GM06990 (cell line): ENCODE measurements at regions not wholly inside any gene's neighbourhood (a gene's known extent, or its start where the extent isn't known, plus 50 kb on each side); places are given as distances from the start of the nearest gene placed in this dataset.

Source experiments
- DNase-seq: peaks from one replicate; pipeline ENCODE4 v3.0.0-alpha.2; 2011; ENCODE audit not compliant: insufficient read length; ENCODE audit errors: extremely low read depth
- H3K27me3 ChIP-seq: replicated peaks from 2 replicates; pipeline ENCODE4 v1.6.0; 2011; ENCODE audit warnings: low read length; ENCODE audit not compliant: control insufficient read depth, insufficient read depth
- H3K36me3 ChIP-seq: 2 replicates; pipeline ENCODE4 v1.5.1; 2011; ENCODE audit warnings: low read length; ENCODE audit not compliant: control insufficient read depth, insufficient read depth
- H3K4me3 ChIP-seq: replicated peaks from 2 replicates; pipeline ENCODE4 v1.5.1; 2011; ENCODE audit warnings: low read depth, mild to moderate bottlenecking, control low read depth, low read length
- TF ChIP-seq, protein P1 (sequence below): IDR thresholded peaks from 2 replicates; pipeline ENCODE4 v1.5.1; 2011; ENCODE audit warnings: low read length, control low read depth, mild to moderate bottlenecking, inconsistent platforms; ENCODE audit not compliant: insufficient read depth, poor library complexity, severe bottlenecking

DNA sequence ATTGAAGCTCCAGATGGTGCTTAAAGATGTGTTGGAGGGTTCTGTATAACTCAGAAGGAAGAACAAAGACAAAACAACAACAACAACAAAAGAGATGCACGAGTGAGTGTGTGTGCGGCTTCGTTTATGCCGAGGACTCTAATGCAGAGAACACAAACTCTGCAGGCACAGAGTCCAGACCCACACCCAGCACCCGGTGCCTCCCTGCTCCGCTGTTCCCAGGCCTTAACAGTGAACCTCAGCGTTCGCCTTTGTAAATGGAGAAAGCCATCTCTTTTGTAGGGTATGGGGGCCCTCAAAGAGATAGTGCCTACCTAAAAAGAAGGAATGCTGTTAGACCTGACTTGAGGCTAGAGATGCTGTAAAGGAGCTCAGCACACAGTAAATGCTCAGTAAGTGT lies 243.3 kb downstream of the ERMARD start:
- Histone ChIP-seq H3K36me3 (no peaks in the 10 kb centered on the region), H3K27me3 (no peaks in the 10 kb centered on the region), H3K4me3 (no peak overlapping the region)
- no peak for DNase-seq
- TF ChIP-seq, protein P1, sequence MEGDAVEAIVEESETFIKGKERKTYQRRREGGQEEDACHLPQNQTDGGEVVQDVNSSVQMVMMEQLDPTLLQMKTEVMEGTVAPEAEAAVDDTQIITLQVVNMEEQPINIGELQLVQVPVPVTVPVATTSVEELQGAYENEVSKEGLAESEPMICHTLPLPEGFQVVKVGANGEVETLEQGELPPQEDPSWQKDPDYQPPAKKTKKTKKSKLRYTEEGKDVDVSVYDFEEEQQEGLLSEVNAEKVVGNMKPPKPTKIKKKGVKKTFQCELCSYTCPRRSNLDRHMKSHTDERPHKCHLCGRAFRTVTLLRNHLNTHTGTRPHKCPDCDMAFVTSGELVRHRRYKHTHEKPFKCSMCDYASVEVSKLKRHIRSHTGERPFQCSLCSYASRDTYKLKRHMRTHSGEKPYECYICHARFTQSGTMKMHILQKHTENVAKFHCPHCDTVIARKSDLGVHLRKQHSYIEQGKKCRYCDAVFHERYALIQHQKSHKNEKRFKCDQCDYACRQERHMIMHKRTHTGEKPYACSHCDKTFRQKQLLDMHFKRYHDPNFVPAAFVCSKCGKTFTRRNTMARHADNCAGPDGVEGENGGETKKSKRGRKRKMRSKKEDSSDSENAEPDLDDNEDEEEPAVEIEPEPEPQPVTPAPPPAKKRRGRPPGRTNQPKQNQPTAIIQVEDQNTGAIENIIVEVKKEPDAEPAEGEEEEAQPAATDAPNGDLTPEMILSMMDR = no peak

DNA sequence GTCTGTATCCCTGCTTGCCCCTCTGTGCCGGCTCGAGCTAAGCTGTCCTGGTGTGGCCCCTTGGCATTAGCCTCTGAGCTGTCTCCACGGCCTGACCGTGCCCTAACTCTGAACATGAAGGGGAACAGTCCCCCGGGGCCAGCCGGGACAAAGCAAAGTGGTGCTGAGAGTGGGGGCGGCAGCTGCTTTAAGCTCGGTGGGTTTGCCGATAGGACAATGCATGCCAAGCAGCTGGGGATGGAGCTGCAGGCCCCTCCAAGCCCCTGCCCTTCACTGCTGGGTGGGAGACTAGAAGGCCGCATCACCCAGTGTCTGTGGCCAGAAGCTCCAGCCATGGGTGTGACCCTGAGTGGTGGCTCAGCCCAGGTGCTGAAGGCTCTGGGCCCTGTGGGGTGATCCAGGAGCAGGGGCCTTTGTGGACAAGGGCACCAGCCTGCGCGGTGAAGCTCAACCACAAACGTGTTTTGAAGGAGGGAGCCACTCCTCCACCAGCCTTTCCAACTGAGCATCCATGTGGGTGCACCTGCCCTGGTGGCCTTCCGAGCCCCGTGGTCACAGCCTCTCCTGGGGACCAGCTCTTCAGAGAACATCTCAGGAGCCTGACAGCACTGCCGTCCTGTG lies 242.5 kb downstream of the ERMARD start:
- Histone ChIP-seq H3K36me3 (no peaks in the 10 kb centered on the region), H3K4me3 (no peak overlapping the region), H3K27me3 (no peaks in the 10 kb centered on the region)
- DNase-seq = no peak
- TF ChIP-seq, protein P1 = no peak

DNA sequence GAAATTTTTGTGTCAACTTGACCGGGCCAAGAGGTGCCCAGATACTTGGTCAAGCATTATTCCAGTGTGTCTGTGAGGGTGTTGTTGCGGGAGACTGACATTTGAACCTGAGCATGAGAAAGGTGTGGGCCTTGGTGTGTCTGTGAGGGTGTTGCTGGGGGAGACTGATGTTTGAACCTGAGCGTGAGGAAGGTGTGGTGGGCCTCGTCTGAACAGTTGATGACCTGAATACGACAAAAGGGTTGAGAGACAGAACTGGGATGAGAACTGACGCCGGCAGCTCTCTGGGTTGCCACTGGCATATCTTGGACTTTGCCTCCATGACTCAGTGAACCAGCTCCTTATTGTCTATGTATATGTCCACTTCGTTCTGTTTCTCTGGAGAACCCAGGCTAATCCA lies 240.5 kb downstream of the ERMARD start:
- H3K36me3 ChIP-seq = no peaks in the 10 kb centered on the region

DNA sequence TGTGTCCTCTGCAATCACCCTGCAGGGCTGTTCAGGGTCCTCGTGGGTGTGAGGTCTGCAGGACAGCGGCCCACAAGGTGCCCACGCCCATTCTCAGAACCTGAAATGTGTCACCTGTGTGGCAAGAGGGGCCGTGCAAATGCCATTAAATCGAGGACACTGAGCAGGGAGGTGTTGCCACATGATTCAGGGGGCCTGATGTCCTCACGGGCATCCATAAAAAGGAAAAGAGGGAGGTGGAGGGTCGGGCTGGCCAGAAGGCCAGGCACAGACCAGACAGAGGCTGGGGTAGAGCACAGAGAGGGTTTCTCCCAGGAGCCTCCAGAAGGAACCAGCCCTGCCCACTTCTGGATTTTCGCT lies 239.6 kb downstream of the ERMARD start:
- Histone ChIP-seq H3K4me3 (no peak overlapping the region), H3K36me3 (no peaks in the 10 kb centered on the region), H3K27me3 (no peaks in the 10 kb centered on the region)
- TF ChIP-seq, protein P1 = no peak
- DNase-seq = no peak

More for the DNA sequence above, 240.5 kb downstream of the ERMARD start:
- TF ChIP-seq, protein P1 = no peak
- H3K27me3 ChIP-seq = no peaks in the 10 kb centered on the region
- DNase-seq = no peak
- H3K4me3 ChIP-seq = no peak overlapping the region

DNA sequence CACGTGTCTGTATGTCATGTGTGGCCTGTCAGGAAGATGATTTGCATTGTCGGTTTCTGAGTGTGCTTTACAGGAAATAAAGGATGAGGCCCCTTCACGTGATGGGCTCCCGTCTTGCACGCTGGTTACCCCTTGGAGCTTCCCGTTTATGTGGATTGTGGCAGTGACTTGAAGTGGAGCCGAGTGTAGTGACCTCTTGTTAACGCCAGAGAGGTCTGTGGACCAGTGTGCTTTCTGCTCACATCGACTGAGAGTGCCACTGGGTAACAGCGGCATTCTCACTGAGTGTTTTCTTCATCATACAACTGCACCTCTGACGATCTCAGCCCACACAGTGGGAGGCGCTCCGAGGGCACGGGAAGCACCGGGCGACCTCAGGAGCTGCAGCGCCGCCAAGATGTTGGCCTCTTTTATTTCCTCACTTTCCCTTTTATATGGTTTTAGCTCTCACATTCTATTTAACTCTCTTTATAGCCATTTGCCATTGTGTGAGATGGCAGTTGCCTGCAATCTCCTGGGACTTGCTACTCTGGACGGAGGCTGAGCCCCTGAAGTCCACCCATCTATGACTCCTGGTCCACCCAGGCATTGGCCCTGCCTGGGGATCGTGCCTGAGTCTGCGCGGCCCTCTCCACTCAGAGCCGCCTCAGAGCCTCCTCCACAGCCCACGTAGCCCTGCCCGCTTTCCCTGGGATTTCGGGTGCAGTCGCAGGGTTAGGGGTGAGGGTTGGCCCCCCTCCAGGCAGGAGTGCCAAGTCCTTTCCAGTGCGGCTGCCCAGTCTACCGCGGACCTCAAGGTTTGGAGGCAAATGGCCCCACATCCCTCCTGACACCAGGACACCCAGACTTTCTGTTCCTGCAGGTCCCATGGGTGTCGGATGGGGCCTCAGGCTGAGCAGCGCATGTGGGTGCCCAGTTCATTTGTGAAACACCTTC lies 238.9 kb downstream of the ERMARD start:
- Histone ChIP-seq H3K36me3 (no peaks in the 10 kb centered on the region), H3K4me3 (no peak overlapping the region; the same call in 1 of the 2 replicates), H3K27me3 (no peaks in the 10 kb centered on the region)
- TF ChIP-seq, protein P1 = no peak
- no peak for DNase-seq
